HEK293 (cell line): ENCODE measurements at regions not wholly inside any gene's neighbourhood (a gene's known extent, or its start where the extent isn't known, plus 50 kb on each side); places are given as distances from the start of the nearest gene placed in this dataset.

Source experiments
- IKZF3 ChIP-seq: fragments of 450-650 bp; IDR thresholded peaks from 2 replicates; pipeline ENCODE4 v1.5.0; 2018; ENCODE audit warnings: missing biosample characterization, mild to moderate bottlenecking, missing genetic modification characterization, moderate library complexity
- SETDB1 ChIP-seq: IDR thresholded peaks from one replicate; pipeline ENCODE4 v1.6.1; 2017; ENCODE audit warnings: mild to moderate bottlenecking, low read length, moderate library complexity, mixed read lengths; ENCODE audit not compliant: insufficient read length
- ZNF121 ChIP-seq: fragments of 450-650 bp; formaldehyde crosslinking; IDR thresholded peaks from 2 replicates; pipeline ENCODE4 v1.5.1; 2016; ENCODE audit warnings: missing biosample characterization, missing genetic modification characterization
- ZNF146 ChIP-seq: fragments of 450-650 bp; formaldehyde crosslinking; IDR thresholded peaks from 2 replicates; pipeline ENCODE4 v1.5.1; 2016; ENCODE audit warnings: missing biosample characterization, missing genetic modification characterization
- ZNF23 ChIP-seq: fragments of 450-650 bp; formaldehyde crosslinking; IDR thresholded peaks from 2 replicates; pipeline ENCODE4 v1.5.1; 2016; ENCODE audit warnings: missing biosample characterization, missing genetic modification characterization, borderline replicate concordance
- ZNF24 ChIP-seq: fragments of 450-650 bp; formaldehyde crosslinking; IDR thresholded peaks from 2 replicates; pipeline ENCODE4 v1.5.1; 2016; ENCODE audit warnings: missing biosample characterization, missing genetic modification characterization
- ZNF274 ChIP-seq, 2 experiments: fragments of 200-500 bp in 1 of 2; fragments of 450-650 bp in 1 of 2; sonication (Bioruptor generic) in 1 of 2; formaldehyde crosslinking in 1 of 2; IDR thresholded peaks; 2 replicates each; pipeline versions ENCODE4 v1.5.1 to v1.6.1; 2014 to 2016; ENCODE audit warnings: borderline replicate concordance in 1 of 2, inconsistent platforms in 1 of 2, low read length in 1 of 2, missing biosample characterization in 1 of 2, missing genetic modification characterization in 1 of 2
- ZNF311 ChIP-seq: fragments of 450-650 bp; formaldehyde crosslinking; IDR thresholded peaks from 2 replicates; pipeline ENCODE4 v1.5.1; 2017; ENCODE audit warnings: missing biosample characterization, missing genetic modification characterization, borderline replicate concordance
- ZNF544 ChIP-seq: fragments of 450-650 bp; formaldehyde crosslinking; IDR thresholded peaks from 2 replicates; pipeline ENCODE4 v1.5.0; 2017; ENCODE audit warnings: missing biosample characterization, missing genetic modification characterization
- ZNF548 ChIP-seq: fragments of 450-650 bp; formaldehyde crosslinking; IDR thresholded peaks from 2 replicates; pipeline ENCODE4 v1.5.1; 2016; ENCODE audit warnings: missing biosample characterization, missing genetic modification characterization
- ZNF555 ChIP-seq: fragments of 450-650 bp; formaldehyde crosslinking; conservative IDR thresholded peaks from 2 replicates; pipeline ENCODE4 v1.5.1; 2017; ENCODE audit warnings: missing biosample characterization, mild to moderate bottlenecking, missing genetic modification characterization, inconsistent platforms
- ZSCAN23 ChIP-seq: fragments of 450-650 bp; formaldehyde crosslinking; IDR thresholded peaks from 2 replicates; pipeline ENCODE4 v1.5.1; 2016; ENCODE audit warnings: missing biosample characterization, missing genetic modification characterization
- TF ChIP-seq, protein P1 (sequence below): fragments of 450-650 bp; formaldehyde crosslinking; IDR thresholded peaks from 2 replicates; pipeline ENCODE4 v1.5.1; 2016; ENCODE audit warnings: missing biosample characterization, missing genetic modification characterization
- TF ChIP-seq, protein P2 (sequence below): fragments of 450-650 bp; formaldehyde crosslinking; IDR thresholded peaks from 2 replicates; pipeline ENCODE4 v1.5.1; 2017; ENCODE audit warnings: missing biosample characterization, missing genetic modification characterization

DNA sequence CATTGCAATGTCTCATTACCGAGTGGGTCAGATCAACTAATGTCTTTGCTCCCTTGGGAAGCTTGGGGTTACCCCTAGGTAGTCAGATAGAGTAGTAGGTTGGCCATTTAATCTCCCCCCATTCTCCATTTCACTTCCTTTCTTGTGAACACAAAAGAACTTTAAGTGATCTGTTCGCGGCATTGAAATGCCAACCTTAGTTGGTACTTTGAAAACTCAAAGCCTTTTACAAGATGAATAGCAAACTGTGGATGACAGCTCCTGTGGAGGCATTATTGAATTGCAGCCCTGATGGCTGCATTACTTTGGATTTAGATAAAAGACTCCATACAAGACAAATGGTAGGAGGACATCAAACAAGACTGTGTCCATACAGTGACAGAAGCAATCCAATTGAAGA is 469.1 kb downstream of the GBA3 start:
- TF ChIP-seq, protein P1, sequence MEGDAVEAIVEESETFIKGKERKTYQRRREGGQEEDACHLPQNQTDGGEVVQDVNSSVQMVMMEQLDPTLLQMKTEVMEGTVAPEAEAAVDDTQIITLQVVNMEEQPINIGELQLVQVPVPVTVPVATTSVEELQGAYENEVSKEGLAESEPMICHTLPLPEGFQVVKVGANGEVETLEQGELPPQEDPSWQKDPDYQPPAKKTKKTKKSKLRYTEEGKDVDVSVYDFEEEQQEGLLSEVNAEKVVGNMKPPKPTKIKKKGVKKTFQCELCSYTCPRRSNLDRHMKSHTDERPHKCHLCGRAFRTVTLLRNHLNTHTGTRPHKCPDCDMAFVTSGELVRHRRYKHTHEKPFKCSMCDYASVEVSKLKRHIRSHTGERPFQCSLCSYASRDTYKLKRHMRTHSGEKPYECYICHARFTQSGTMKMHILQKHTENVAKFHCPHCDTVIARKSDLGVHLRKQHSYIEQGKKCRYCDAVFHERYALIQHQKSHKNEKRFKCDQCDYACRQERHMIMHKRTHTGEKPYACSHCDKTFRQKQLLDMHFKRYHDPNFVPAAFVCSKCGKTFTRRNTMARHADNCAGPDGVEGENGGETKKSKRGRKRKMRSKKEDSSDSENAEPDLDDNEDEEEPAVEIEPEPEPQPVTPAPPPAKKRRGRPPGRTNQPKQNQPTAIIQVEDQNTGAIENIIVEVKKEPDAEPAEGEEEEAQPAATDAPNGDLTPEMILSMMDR: no peak
- TF ChIP-seq ZNF274 (IDR thresholded peaks at IDR 0.05; ENCODE audit: low read length) (no peak), ZNF274 (tag by site-specific recombination; IDR thresholded peaks at IDR 0.05; ENCODE audit: borderline replicate concordance) (no peak), ZSCAN23 (no peak), IKZF3 (tag by site-specific recombination) (no peak), ZNF146 (tag by site-specific recombination) (no peak), ZNF23 (tag by site-specific recombination) (no peak), ZNF548 (tag by site-specific recombination) (no peak), ZNF555 (tag by site-specific recombination) (no peak), ZNF544 (tag by site-specific recombination) (no peak), ZNF24 (tag by site-specific recombination) (no peak), SETDB1 (no peak), ZNF121 (tag by site-specific recombination) (no peak), ZNF311 (tag by site-specific recombination) (no peak)
- TF ChIP-seq, protein P2, sequence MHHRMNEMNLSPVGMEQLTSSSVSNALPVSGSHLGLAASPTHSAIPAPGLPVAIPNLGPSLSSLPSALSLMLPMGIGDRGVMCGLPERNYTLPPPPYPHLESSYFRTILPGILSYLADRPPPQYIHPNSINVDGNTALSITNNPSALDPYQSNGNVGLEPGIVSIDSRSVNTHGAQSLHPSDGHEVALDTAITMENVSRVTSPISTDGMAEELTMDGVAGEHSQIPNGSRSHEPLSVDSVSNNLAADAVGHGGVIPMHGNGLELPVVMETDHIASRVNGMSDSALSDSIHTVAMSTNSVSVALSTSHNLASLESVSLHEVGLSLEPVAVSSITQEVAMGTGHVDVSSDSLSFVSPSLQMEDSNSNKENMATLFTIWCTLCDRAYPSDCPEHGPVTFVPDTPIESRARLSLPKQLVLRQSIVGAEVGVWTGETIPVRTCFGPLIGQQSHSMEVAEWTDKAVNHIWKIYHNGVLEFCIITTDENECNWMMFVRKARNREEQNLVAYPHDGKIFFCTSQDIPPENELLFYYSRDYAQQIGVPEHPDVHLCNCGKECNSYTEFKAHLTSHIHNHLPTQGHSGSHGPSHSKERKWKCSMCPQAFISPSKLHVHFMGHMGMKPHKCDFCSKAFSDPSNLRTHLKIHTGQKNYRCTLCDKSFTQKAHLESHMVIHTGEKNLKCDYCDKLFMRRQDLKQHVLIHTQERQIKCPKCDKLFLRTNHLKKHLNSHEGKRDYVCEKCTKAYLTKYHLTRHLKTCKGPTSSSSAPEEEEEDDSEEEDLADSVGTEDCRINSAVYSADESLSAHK: no peak
